ENCODE measurements at regions not wholly inside any gene's neighbourhood (a gene's known extent, or its start where the extent isn't known, plus 50 kb on each side); places are given as distances from the start of the nearest gene placed in this dataset.

GRCh38 chr14:45492876-45493275, 239.9 kb upstream of the MIS18BP1 start:
- TF ChIP-seq CTCF (conservative IDR thresholded peaks at IDR 0.05; ENCODE audit: low read depth, low read length) (no peak), POLR2A (IDR thresholded peaks at IDR 0.05; ENCODE audit: low read depth, low read length) (no peak), FOS (IDR thresholded peaks at IDR 0.05; ENCODE audit: low read depth, low read length) (no peak), SMC3 (IDR thresholded peaks at IDR 0.05; ENCODE audit: low read depth, low read length) (no peak), RAD21 (IDR thresholded peaks at IDR 0.05; ENCODE audit: low read length) (no peak), CHD1 (IDR thresholded peaks at IDR 0.05; ENCODE audit: low read depth, low read length) (no peak), RFX5 (IDR thresholded peaks at IDR 0.05; ENCODE audit: low read depth, low read length) (no peak), CEBPB (IDR thresholded peaks at IDR 0.05; ENCODE audit: low read depth, low read length) (no peak), MXI1 (IDR thresholded peaks at IDR 0.05; ENCODE audit: borderline replicate concordance, low read depth, low read length) (no peak), NFE2L2 (IDR thresholded peaks at IDR 0.05; ENCODE audit: low read depth, low read length) (no peak), RCOR1 (IDR thresholded peaks at IDR 0.05; ENCODE audit: insufficient replicate concordance, low read length) (no peak)
- TF ChIP-seq, protein P1, sequence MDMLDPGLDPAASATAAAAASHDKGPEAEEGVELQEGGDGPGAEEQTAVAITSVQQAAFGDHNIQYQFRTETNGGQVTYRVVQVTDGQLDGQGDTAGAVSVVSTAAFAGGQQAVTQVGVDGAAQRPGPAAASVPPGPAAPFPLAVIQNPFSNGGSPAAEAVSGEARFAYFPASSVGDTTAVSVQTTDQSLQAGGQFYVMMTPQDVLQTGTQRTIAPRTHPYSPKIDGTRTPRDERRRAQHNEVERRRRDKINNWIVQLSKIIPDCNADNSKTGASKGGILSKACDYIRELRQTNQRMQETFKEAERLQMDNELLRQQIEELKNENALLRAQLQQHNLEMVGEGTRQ (IDR thresholded peaks at IDR 0.05; ENCODE audit: low read depth, low read length), result no peak
